CD14-positive monocyte (primary cell): ENCODE measurements at regions not wholly inside any gene's neighbourhood (a gene's known extent, or its start where the extent isn't known, plus 50 kb on each side); places are given as distances from the start of the nearest gene placed in this dataset.
A peak's percentile ranks its signal among the peaks of the same experiment; 100 is the strongest.
"Not testable (repeated sequence)": the region's sequence is repeated elsewhere in the genome, so short reads cannot be mapped to it uniquely, and the experiment has no call there.

ENCODE experiments used
- DNase-seq, 3 donors: peaks; one replicate each; pipeline ENCODE4 v3.0.0-alpha.2; 2011 to 2022
- H2AFZ ChIP-seq: 2 replicates; pipeline ENCODE4 v1.6.0; 2012; ENCODE audit warnings: mild to moderate bottlenecking, low read depth, low read length, inconsistent platforms; ENCODE audit not compliant: insufficient read depth, poor library complexity, severe bottlenecking
- H3K27ac ChIP-seq, 2 donors: 1 replicate in 1 of 2; 2 replicates in 1 of 2; pipeline ENCODE4 v1.5.1; 2012 to 2013; ENCODE audit warnings: low read length in 2 of 2, control low read depth in 1 of 2, inconsistent platforms in 1 of 2, low read depth in 1 of 2, mild to moderate bottlenecking in 1 of 2
- H3K27me3 ChIP-seq, 2 donors: one replicate each; pipeline versions ENCODE4 v1.6.0 to v1.6.1; 2011 to 2013; ENCODE audit warnings: low read length in 2 of 2; ENCODE audit not compliant: control insufficient read depth in 2 of 2, insufficient read depth in 2 of 2
- H3K36me3 ChIP-seq, 2 donors: replicated peaks in 1 of 2; 1 replicate in 1 of 2; 2 replicates in 1 of 2; pipeline versions ENCODE4 v1.5.1 to v1.6.1; 2012 to 2013; ENCODE audit warnings: low read length in 2 of 2, control low read depth in 1 of 2, inconsistent platforms in 1 of 2, mild to moderate bottlenecking in 1 of 2; ENCODE audit not compliant: insufficient read depth in 2 of 2, control insufficient read depth in 1 of 2
- H3K4me1 ChIP-seq, 2 donors: 1 replicate in 1 of 2; 2 replicates in 1 of 2; pipeline versions ENCODE4 v1.5.1 to v1.6.1; 2012 to 2013; ENCODE audit warnings: low read length in 2 of 2, control low read depth in 1 of 2, inconsistent platforms in 1 of 2, mild to moderate bottlenecking in 1 of 2, moderate library complexity in 1 of 2; ENCODE audit not compliant: insufficient read depth in 2 of 2, control insufficient read depth in 1 of 2
- H3K4me2 ChIP-seq: replicated peaks from 2 replicates; pipeline ENCODE3; 2012; ENCODE audit warnings: low read length, moderate library complexity, mild to moderate bottlenecking; ENCODE audit not compliant: poor library complexity, severe bottlenecking; ENCODE audit errors: extremely low read depth
- H3K4me3 ChIP-seq, 3 experiments: fragments of 200-600 bp in 1 of 3; sonication (generic) in 1 of 3; replicated peaks in 1 of 3; 1 replicate in 2 of 3; 2 replicates in 1 of 3; pipeline ENCODE4 v1.5.1; 2011 to 2013; ENCODE audit warnings: low read length in 3 of 3, mild to moderate bottlenecking in 3 of 3, control low read depth in 2 of 3, low read depth in 2 of 3, inconsistent platforms in 1 of 3, moderate library complexity in 1 of 3
- H3K79me2 ChIP-seq: 2 replicates; pipeline ENCODE4 v1.6.0; 2012; ENCODE audit warnings: mild to moderate bottlenecking, control low read depth, inconsistent platforms, low read length, moderate library complexity; ENCODE audit not compliant: insufficient read depth
- H3K9ac ChIP-seq: 2 replicates; pipeline ENCODE4 v1.6.0; 2017; ENCODE audit warnings: low read length, mild to moderate bottlenecking; ENCODE audit not compliant: insufficient read depth, poor library complexity, severe bottlenecking
- H3K9me3 ChIP-seq, 2 donors: replicated peaks in 1 of 2; 1 replicate in 1 of 2; 2 replicates in 1 of 2; pipeline versions ENCODE4 v1.5.1 to v1.6.1; 2012 to 2013; ENCODE audit warnings: low read length in 2 of 2, control low read depth in 1 of 2; ENCODE audit not compliant: control insufficient read depth in 1 of 2, insufficient read depth in 1 of 2
- H4K20me1 ChIP-seq: 2 replicates; pipeline ENCODE4 v1.6.0; 2012; ENCODE audit warnings: mild to moderate bottlenecking, low read length, control low read depth, moderate library complexity; ENCODE audit not compliant: insufficient read depth
- H3K27ac Mint-ChIP-seq, 7 donors: one replicate each; pipeline ENCODE4 v1.8.0; 2020; ENCODE audit warnings: mild to moderate bottlenecking in 7 of 7, mixed read lengths in 7 of 7, moderate library complexity in 6 of 7, inconsistent platforms in 2 of 7
- H3K27me3 Mint-ChIP-seq, 3 donors: one replicate each; pipeline ENCODE4 v1.8.0; 2021 to 2022; ENCODE audit warnings: low read depth in 3 of 3, mild to moderate bottlenecking in 3 of 3, mixed read lengths in 3 of 3, moderate library complexity in 3 of 3, inconsistent platforms in 1 of 3
- H3K36me3 Mint-ChIP-seq, 2 donors: one replicate each; pipeline ENCODE4 v1.8.0; 2020; ENCODE audit warnings: mixed read lengths in 2 of 2, inconsistent platforms in 1 of 2, mild to moderate bottlenecking in 1 of 2
- H3K4me1 Mint-ChIP-seq: one replicate; pipeline ENCODE4 v1.8.0; 2020; ENCODE audit warnings: mild to moderate bottlenecking, mixed read lengths
- H3K4me3 Mint-ChIP-seq, 2 donors: one replicate each; pipeline ENCODE4 v1.8.0; 2020; ENCODE audit warnings: mild to moderate bottlenecking in 2 of 2, mixed read lengths in 2 of 2, moderate library complexity in 1 of 2
- H3K9me3 Mint-ChIP-seq, 7 donors: one replicate each; pipeline ENCODE4 v1.8.0; 2020 to 2022; ENCODE audit warnings: mixed read lengths in 7 of 7, mild to moderate bottlenecking in 6 of 7, moderate library complexity in 6 of 7, inconsistent platforms in 2 of 7
- CTCF ChIP-seq: fragments of 200-600 bp; IDR thresholded peaks from one replicate; pipeline ENCODE4 v1.8.0; 2022; ENCODE audit warnings: antibody characterized with exemption, mild to moderate bottlenecking
- WGBS: methylation state at CpG from one replicate; pipeline ENCODE4 v1.1.5; 2013; ENCODE audit warnings: missing lambda C conversion rate; ENCODE audit not compliant: insufficient coverage; 5-methylcytosine and 5-hydroxymethylcytosine counted together
- intact Hi-C, 2 donors: fragments of 100-400 bp; cut with micrococcal nuclease; formaldehyde crosslinking; loops; one replicate each; pipeline versions ENCODE4 v1.15.0 to v1.15.1; 2023

GRCh38 chr17:21573271-21573960, 118.9 kb upstream of the KCNJ18 start:
- H3K27me3 ChIP-seq, H3K4me1 Mint-ChIP-seq, H4K20me1 ChIP-seq, H3K36me3 Mint-ChIP-seq, H3K79me2 ChIP-seq, intact Hi-C loops, H3K4me1 ChIP-seq, H3K4me3 ChIP-seq, DNase-seq, H2AFZ ChIP-seq, H3K9ac ChIP-seq, H3K4me2 ChIP-seq, H3K36me3 ChIP-seq, H3K27ac ChIP-seq: not testable (repeated sequence)
- peaks cover 10 to 28% (median 19%) of the 10 kb centered on the region in 7 donors for H3K9me3 Mint-ChIP-seq
- peak overlapping the region in 1 of 7 donors; percentile 9 for H3K27ac Mint-ChIP-seq
- H3K27me3 Mint-ChIP-seq = peaks cover 1 to 19% (median 12%) of the 10 kb centered on the region in 3 donors
- WGBS = 88% methylated on average over 28 of the region's 36 CpGs
- H3K4me3 Mint-ChIP-seq = peak overlapping the region; percentile 44 to 73
- H3K9me3 ChIP-seq = peaks cover 12 to 17% of the 10 kb centered on the region in 2 donors

- H3K36me3 ChIP-seq = no peaks in the 10 kb centered on the region
- Mint-ChIP-seq H3K36me3 (no peaks in the 10 kb centered on the region), H3K4me3 (peak overlapping the region; percentile 44 to 73), H3K9me3 (peaks cover 10 to 28% (median 18%) of the 10 kb centered on the region in 7 donors), H3K4me1 (peaks cover 7% of the 10 kb centered on the region), H3K27ac (no peak overlapping the region), H3K27me3 (peaks cover 1 to 19% (median 14%) of the 10 kb centered on the region in 3 donors)
- 35% methylated on average over 20 of the region's 39 CpGs for WGBS
- peak in 1 of 3 donors; percentile 15 for DNase-seq
- peak overlapping the region in 1 of 3 experiments; percentile 9 for H3K4me3 ChIP-seq
- intact Hi-C loops = no loop called here
- H3K79me2 ChIP-seq = no peaks in the 10 kb centered on the region
- H3K4me2 ChIP-seq = no peak overlapping the region
- peaks cover 12 to 17% of the 10 kb centered on the region in 2 donors for H3K9me3 ChIP-seq
- no peak overlapping the region for H3K27ac ChIP-seq
- H4K20me1 ChIP-seq = no peaks in the 10 kb centered on the region
- no peak overlapping the region for H3K9ac ChIP-seq
- H3K4me1 ChIP-seq = no peaks in the 10 kb centered on the region
- TF ChIP-seq CTCF = no peak
- no peak overlapping the region for H2AFZ ChIP-seq
- H3K27me3 ChIP-seq = no peaks in the 10 kb centered on the region
Measured at GRCh38 chr17:21573961-21574610, 118.2 kb upstream of the KCNJ18 start.

GRCh38 chr17:21574611-21575255, 117.6 kb upstream of the KCNJ18 start:
- H3K4me1 ChIP-seq, H3K9ac ChIP-seq, H3K27me3 ChIP-seq, H3K36me3 ChIP-seq, H3K36me3 Mint-ChIP-seq, H4K20me1 ChIP-seq, H3K4me2 ChIP-seq, H3K27ac ChIP-seq, intact Hi-C loops, H3K4me1 Mint-ChIP-seq, DNase-seq, H3K79me2 ChIP-seq, H2AFZ ChIP-seq, H3K27ac Mint-ChIP-seq: not testable (repeated sequence)
- peak overlapping the region in 1 of 3 experiments; percentile 9 for H3K4me3 ChIP-seq
- 76% methylated on average over 3 of the region's 16 CpGs for WGBS
- Mint-ChIP-seq H3K9me3 (peaks cover 10 to 25% (median 15%) of the 10 kb centered on the region in 7 donors), H3K27me3 (peaks cover 1 to 15% (median 15%) of the 10 kb centered on the region in 3 donors), H3K4me3 (peak overlapping the region in 1 of 2 donors; percentile 73)
- peaks cover 12 to 17% of the 10 kb centered on the region in 2 donors for H3K9me3 ChIP-seq
